H9 (cell line): ENCODE measurements at regions not wholly inside any gene's neighbourhood (a gene's known extent, or its start where the extent isn't known, plus 50 kb on each side); places are given as distances from the start of the nearest gene placed in this dataset.

Experiments used
- DNase-seq: peaks from one replicate; pipeline ENCODE4 v3.0.0-alpha.2; 2017
- H2AFZ ChIP-seq: one replicate; pipeline ENCODE4 v1.6.1; 2013; ENCODE audit warnings: mild to moderate bottlenecking, low read length, control low read depth, moderate library complexity
- H2AK5ac ChIP-seq: 2 replicates; pipeline ENCODE4 v1.6.1; 2013; ENCODE audit warnings: low read length, control low read depth, mixed read lengths; ENCODE audit not compliant: insufficient read length
- H2BK120ac ChIP-seq: one replicate; pipeline ENCODE4 v1.6.1; 2013; ENCODE audit warnings: low read depth, mild to moderate bottlenecking, low read length, control low read depth, inconsistent platforms; ENCODE audit not compliant: poor library complexity, severe bottlenecking
- H2BK12ac ChIP-seq: 2 replicates; pipeline ENCODE4 v1.6.1; 2013; ENCODE audit warnings: low read length, control low read depth, mixed read lengths, low read depth; ENCODE audit not compliant: insufficient read length
- H2BK15ac ChIP-seq: 2 replicates; pipeline ENCODE4 v1.6.1; 2013; ENCODE audit warnings: low read depth, low read length, control low read depth
- H2BK20ac ChIP-seq: one replicate; pipeline ENCODE4 v1.6.1; 2013; ENCODE audit warnings: low read depth, mild to moderate bottlenecking, low read length, control low read depth, inconsistent platforms; ENCODE audit not compliant: poor library complexity, severe bottlenecking
- H2BK5ac ChIP-seq: 2 replicates; pipeline ENCODE4 v1.6.1; 2013; ENCODE audit warnings: low read length, control low read depth, mixed read lengths; ENCODE audit not compliant: insufficient read length
- H3K14ac ChIP-seq: 2 replicates; pipeline ENCODE4 v1.6.1; 2013; ENCODE audit warnings: low read length, control low read depth; ENCODE audit not compliant: insufficient read depth
- H3K18ac ChIP-seq: 2 replicates; pipeline ENCODE4 v1.6.1; 2013; ENCODE audit warnings: low read depth, mild to moderate bottlenecking, mixed read lengths, low read length, control low read depth; ENCODE audit not compliant: insufficient read length
- H3K23ac ChIP-seq: 2 replicates; pipeline ENCODE4 v1.6.1; 2013; ENCODE audit warnings: low read length, control low read depth, mixed read lengths, low read depth; ENCODE audit not compliant: insufficient read length
- H3K23me2 ChIP-seq: 2 replicates; pipeline ENCODE4 v1.6.1; 2013; ENCODE audit warnings: low read depth, mild to moderate bottlenecking, mixed read lengths, low read length, control low read depth; ENCODE audit not compliant: insufficient read length, poor library complexity, severe bottlenecking
- H3K27ac ChIP-seq: 2 replicates; pipeline ENCODE4 v1.5.1; 2013; ENCODE audit warnings: low read length, control low read depth, mixed read lengths, low read depth; ENCODE audit not compliant: insufficient read length
- H3K27me3 ChIP-seq: 2 replicates; pipeline ENCODE4 v1.6.1; 2013; ENCODE audit warnings: low read length, control low read depth, inconsistent platforms; ENCODE audit not compliant: insufficient read depth
- H3K4ac ChIP-seq: 2 replicates; pipeline ENCODE4 v1.6.1; 2013; ENCODE audit warnings: low read depth, mild to moderate bottlenecking, control low read depth, inconsistent platforms, low read length, moderate library complexity
- H3K4me1 ChIP-seq: 2 replicates; pipeline ENCODE4 v1.6.1; 2013; ENCODE audit warnings: low read length, control low read depth, inconsistent platforms; ENCODE audit not compliant: insufficient read depth
- H3K4me2 ChIP-seq: 2 replicates; pipeline ENCODE4 v1.6.1; 2013; ENCODE audit warnings: low read length, control low read depth, mixed read lengths; ENCODE audit not compliant: insufficient read length, insufficient read depth
- H3K56ac ChIP-seq: 2 replicates; pipeline ENCODE4 v1.6.1; 2013; ENCODE audit warnings: low read depth, mild to moderate bottlenecking, mixed read lengths, low read length, control low read depth; ENCODE audit not compliant: insufficient read length
- H3K79me1 ChIP-seq: 2 replicates; pipeline ENCODE4 v1.6.1; 2013; ENCODE audit warnings: low read depth, mild to moderate bottlenecking, moderate library complexity, low read length, control low read depth, inconsistent platforms; ENCODE audit not compliant: insufficient read depth, poor library complexity, severe bottlenecking
- H3K79me2 ChIP-seq: 2 replicates; pipeline ENCODE4 v1.6.1; 2013; ENCODE audit warnings: low read length, control low read depth, inconsistent platforms; ENCODE audit not compliant: insufficient read depth
- H3K9ac ChIP-seq: 2 replicates; pipeline ENCODE4 v1.6.1; 2013; ENCODE audit warnings: low read length, control low read depth, mixed read lengths; ENCODE audit not compliant: insufficient read length; ENCODE audit errors: extremely low read depth
- H3K9me3 ChIP-seq: one replicate; pipeline ENCODE4 v1.6.1; 2013; ENCODE audit warnings: low read depth, low read length, inconsistent platforms; ENCODE audit not compliant: control insufficient read depth
- H3T11ph ChIP-seq: one replicate; pipeline ENCODE4 v1.6.1; 2013; ENCODE audit warnings: mild to moderate bottlenecking, low read length, control low read depth, inconsistent platforms
- H4K20me1 ChIP-seq: one replicate; pipeline ENCODE4 v1.6.1; 2013; ENCODE audit not compliant: control insufficient read depth, insufficient read length, insufficient read depth
- H4K5ac ChIP-seq: 2 replicates; pipeline ENCODE4 v1.6.1; 2013; ENCODE audit warnings: low read depth, mild to moderate bottlenecking, mixed read lengths, low read length, control low read depth; ENCODE audit not compliant: insufficient read length
- H4K8ac ChIP-seq: replicated peaks from 2 replicates; pipeline ENCODE4 v1.6.1; 2013; ENCODE audit warnings: low read length, control low read depth, mixed read lengths, low read depth; ENCODE audit not compliant: insufficient read length
- H4K91ac ChIP-seq: 2 replicates; pipeline ENCODE4 v1.6.1; 2013; ENCODE audit warnings: low read depth, mild to moderate bottlenecking, moderate library complexity, mixed read lengths, low read length, control low read depth; ENCODE audit not compliant: insufficient read length
- H3K27ac Mint-ChIP-seq, 3 experiments: 2 replicates in 2 of 3; 3 replicates in 1 of 3; pipeline ENCODE4 v1.8.0; 2020 to 2021; ENCODE audit warnings: mixed read lengths in 3 of 3, mild to moderate bottlenecking in 1 of 3, moderate library complexity in 1 of 3
- H3K27me3 Mint-ChIP-seq: 2 replicates; pipeline ENCODE4 v1.8.0; 2021; ENCODE audit warnings: low read depth, mild to moderate bottlenecking, moderate library complexity, mixed read lengths
- H3K36me3 Mint-ChIP-seq, 3 experiments: 2 replicates in 2 of 3; 3 replicates in 1 of 3; pipeline ENCODE4 v1.8.0; 2020 to 2021; ENCODE audit warnings: low read depth in 3 of 3, mixed read lengths in 3 of 3; ENCODE audit not compliant: insufficient read depth in 1 of 3
- H3K4me1 Mint-ChIP-seq, 2 experiments: 2 replicates each; pipeline ENCODE4 v1.8.0; 2020; ENCODE audit warnings: mixed read lengths in 2 of 2
- H3K4me3 Mint-ChIP-seq, 2 experiments: 2 replicates in 1 of 2; 3 replicates in 1 of 2; pipeline ENCODE4 v1.8.0; 2020 to 2021; ENCODE audit warnings: mild to moderate bottlenecking in 2 of 2, mixed read lengths in 2 of 2, moderate library complexity in 1 of 2
- H3K9me3 Mint-ChIP-seq, 2 experiments: 2 replicates in 1 of 2; 3 replicates in 1 of 2; pipeline ENCODE4 v1.8.0; 2020; ENCODE audit warnings: mild to moderate bottlenecking in 2 of 2, mixed read lengths in 2 of 2, moderate library complexity in 1 of 2
- CTCF ChIP-seq: fragments of 200-600 bp; sonication (generic); conservative IDR thresholded peaks from 3 replicates; pipeline ENCODE4 v1.8.0; 2021; ENCODE audit warnings: antibody characterized with exemption, mild to moderate bottlenecking
- WGBS: extraction: QIAGEN DNeasy Blood & Tissue Kit; methylation state at CpG from one replicate; pipeline ENCODE4 v1.1.7; 2013; ENCODE audit warnings: missing lambda C conversion rate, low lambda C conversion rate, mixed read lengths; ENCODE audit not compliant: insufficient read length; ENCODE audit errors: extremely low coverage; 5-methylcytosine and 5-hydroxymethylcytosine counted together

- peaks cover 0 to 2% (median 0%) of the 10 kb centered on the region in 3 experiments; a peak in 1 of 7 replicates for H3K36me3 Mint-ChIP-seq
- Histone ChIP-seq H3K23me2 (no peaks in the 10 kb centered on the region), H3K79me2 (no peaks in the 10 kb centered on the region), H4K20me1 (no peaks in the 10 kb centered on the region), H3K4me1 (no peaks in the 10 kb centered on the region; the same call in 1 of the 2 replicates), H2BK15ac (no peak overlapping the region), H3T11ph (no peak overlapping the region), H4K5ac (no peak overlapping the region), H2AFZ (no peak overlapping the region), H3K14ac (no peak overlapping the region), H3K27ac (no peak overlapping the region), H3K79me1 (no peaks in the 10 kb centered on the region), H2BK5ac (no peak overlapping the region), H3K56ac (no peak overlapping the region), H3K4me2 (no peak overlapping the region), H3K23ac (no peak overlapping the region), H4K8ac (no peak overlapping the region), H3K9me3 (no peaks in the 10 kb centered on the region), H4K91ac (no peak overlapping the region), H2BK120ac (no peak overlapping the region), H2BK12ac (no peak overlapping the region), H3K9ac (no peak overlapping the region), H2BK20ac (no peak overlapping the region), H3K27me3 (no peaks in the 10 kb centered on the region), H2AK5ac (no peak overlapping the region), H3K18ac (no peak overlapping the region), H3K4ac (no peak overlapping the region)
- H3K9me3 Mint-ChIP-seq, result no peaks in the 10 kb centered on the region; a peak in 2 of 5 replicates
- TF ChIP-seq CTCF, result no peak
- peaks cover 3 to 6% of the 10 kb centered on the region in 2 experiments; a peak in 1 of 4 replicates for H3K4me1 Mint-ChIP-seq
- no peak overlapping the region for H3K27ac Mint-ChIP-seq
- H3K27me3 Mint-ChIP-seq, result no peaks in the 10 kb centered on the region
- no peak overlapping the region for H3K4me3 Mint-ChIP-seq
- WGBS, result no CpG with 5 or more reads among the region's 1 CpG
- DNase-seq, result no peak
Measured at GRCh38 chr10:56805022-56805421, 444.0 kb upstream of the ZWINT start.
